ENCODE measurements at regions not wholly inside any gene's neighbourhood (a gene's known extent, or its start where the extent isn't known, plus 50 kb on each side); places are given as distances from the start of the nearest gene placed in this dataset.

DNA sequence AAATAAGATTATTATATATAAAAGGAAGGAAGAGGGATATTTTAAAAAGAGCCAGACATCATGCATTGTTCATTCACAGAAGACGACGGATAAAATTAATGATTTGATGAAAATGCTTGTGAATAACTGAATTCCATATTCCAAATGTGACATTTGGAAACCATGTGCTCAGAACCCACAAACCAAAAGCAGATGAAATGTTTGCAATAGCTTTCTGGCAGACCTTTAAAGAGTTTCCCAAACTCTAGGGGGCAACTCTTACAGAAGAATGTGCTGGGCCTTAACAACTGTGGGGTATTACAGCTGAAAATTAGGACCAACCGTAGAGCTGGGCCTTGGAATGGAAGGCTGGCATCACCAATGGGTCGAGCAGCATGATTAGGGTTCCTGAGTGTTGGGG lies 471.0 kb downstream of the EFNA5 start:
- TF ChIP-seq EZH2phosphoT487 (IDR thresholded peaks at IDR 0.05; ENCODE audit: low read depth, severe bottlenecking, unreplicated experiment), result no peak
- TF ChIP-seq, protein P1, sequence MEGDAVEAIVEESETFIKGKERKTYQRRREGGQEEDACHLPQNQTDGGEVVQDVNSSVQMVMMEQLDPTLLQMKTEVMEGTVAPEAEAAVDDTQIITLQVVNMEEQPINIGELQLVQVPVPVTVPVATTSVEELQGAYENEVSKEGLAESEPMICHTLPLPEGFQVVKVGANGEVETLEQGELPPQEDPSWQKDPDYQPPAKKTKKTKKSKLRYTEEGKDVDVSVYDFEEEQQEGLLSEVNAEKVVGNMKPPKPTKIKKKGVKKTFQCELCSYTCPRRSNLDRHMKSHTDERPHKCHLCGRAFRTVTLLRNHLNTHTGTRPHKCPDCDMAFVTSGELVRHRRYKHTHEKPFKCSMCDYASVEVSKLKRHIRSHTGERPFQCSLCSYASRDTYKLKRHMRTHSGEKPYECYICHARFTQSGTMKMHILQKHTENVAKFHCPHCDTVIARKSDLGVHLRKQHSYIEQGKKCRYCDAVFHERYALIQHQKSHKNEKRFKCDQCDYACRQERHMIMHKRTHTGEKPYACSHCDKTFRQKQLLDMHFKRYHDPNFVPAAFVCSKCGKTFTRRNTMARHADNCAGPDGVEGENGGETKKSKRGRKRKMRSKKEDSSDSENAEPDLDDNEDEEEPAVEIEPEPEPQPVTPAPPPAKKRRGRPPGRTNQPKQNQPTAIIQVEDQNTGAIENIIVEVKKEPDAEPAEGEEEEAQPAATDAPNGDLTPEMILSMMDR (IDR thresholded peaks at IDR 0.05; ENCODE audit: poor library complexity), result no peak
